OCI-LY7 (cell line): ENCODE measurements at regions not wholly inside any gene's neighbourhood (a gene's known extent, or its start where the extent isn't known, plus 50 kb on each side); places are given as distances from the start of the nearest gene placed in this dataset.

Source experiments
- BruUV-seq: library from RNA; stranded (reverse); fragments of 400-500 nt; replicated peaks from 2 replicates; lab custom pipeline; 2021; lab: Mats Ljungman, UMichigan
- CTCF ChIA-PET: fragments of 300-600 bp; sonication (Branson Sonifier 250); formaldehyde crosslinking; loops from one replicate; lab custom pipeline; 2022; ENCODE audit warnings: antibody characterized with exemption; ENCODE audit not compliant: unreplicated experiment; lab: Charles Lee
- POLR2A ChIA-PET: fragments of 300-600 bp; sonication (Branson Sonifier 250); formaldehyde crosslinking; loops from one replicate; lab custom pipeline; 2022; ENCODE audit warnings: antibody characterized with exemption; lab: Charles Lee
- DNase-seq: peaks from one replicate; pipeline ENCODE4 v3.0.0-alpha.2; 2015; ENCODE audit warnings: low spot score
- H2AFZ ChIP-seq: fragments of 200-600 bp; sonication (generic), shearing (Covaris generic); 2 replicates; pipeline ENCODE4 v1.6.1; 2014; ENCODE audit warnings: mild to moderate bottlenecking, antibody characterized with exemption, low read length, moderate library complexity
- H3K27ac ChIP-seq: fragments of 200-600 bp; sonication (generic); 2 replicates; pipeline ENCODE4 v1.5.1; 2014; ENCODE audit warnings: mixed run types, low read depth, mild to moderate bottlenecking, moderate library complexity, low read length, inconsistent platforms; ENCODE audit not compliant: poor library complexity, severe bottlenecking
- H3K36me3 ChIP-seq: fragments of 200-600 bp; sonication (generic); 2 replicates; pipeline ENCODE4 v1.6.1; 2014; ENCODE audit warnings: mild to moderate bottlenecking, antibody characterized with exemption, low read length, moderate library complexity, mixed read lengths; ENCODE audit not compliant: insufficient read depth
- H3K4me1 ChIP-seq: fragments of 200-600 bp; sonication (generic); 2 replicates; pipeline ENCODE4 v1.5.1; 2014; ENCODE audit warnings: mild to moderate bottlenecking, low read length; ENCODE audit not compliant: insufficient read depth, poor library complexity, severe bottlenecking
- H3K4me2 ChIP-seq: fragments of 200-600 bp; sonication (generic); 2 replicates; pipeline ENCODE4 v1.6.1; 2014; ENCODE audit warnings: mild to moderate bottlenecking, low read length
- H3K4me3 ChIP-seq: fragments of 200-600 bp; sonication (generic); 2 replicates; pipeline ENCODE4 v1.5.1; 2014; ENCODE audit warnings: mild to moderate bottlenecking, low read depth, low read length; ENCODE audit not compliant: poor library complexity, severe bottlenecking
- H3K79me2 ChIP-seq: fragments of 200-600 bp; sonication (generic); 2 replicates; pipeline ENCODE4 v1.6.1; 2016; ENCODE audit warnings: low read depth, mild to moderate bottlenecking, low read length, moderate library complexity, mixed read lengths; ENCODE audit not compliant: insufficient read depth
- H3K9me2 ChIP-seq: fragments of 200-600 bp; sonication (generic); 2 replicates; pipeline ENCODE4 v1.6.1; 2016; ENCODE audit warnings: mild to moderate bottlenecking, low read length, mixed read lengths; ENCODE audit not compliant: insufficient read depth
- H3K9me3 ChIP-seq: fragments of 200-600 bp; sonication (generic); 2 replicates; pipeline ENCODE4 v1.6.1; 2014; ENCODE audit warnings: mild to moderate bottlenecking, mixed run types, low read length, mixed read lengths
- H4K20me1 ChIP-seq: fragments of 200-600 bp; sonication (generic); 2 replicates; pipeline ENCODE4 v1.6.1; 2014; ENCODE audit warnings: mild to moderate bottlenecking, antibody characterized with exemption, low read length, moderate library complexity, mixed read lengths; ENCODE audit not compliant: insufficient read depth
- CTCF ChIP-seq: fragments of 200-600 bp; sonication (generic); conservative IDR thresholded peaks from 2 replicates; pipeline ENCODE4 v1.5.1; 2014; ENCODE audit warnings: mild to moderate bottlenecking, antibody characterized with exemption, low read length, moderate library complexity, mixed read lengths
- EZH2phosphoT487 ChIP-seq: fragments of 200-600 bp; sonication (generic); IDR thresholded peaks from 2 replicates; pipeline ENCODE4 v1.6.1; 2018; ENCODE audit warnings: low read depth, borderline replicate concordance, mild to moderate bottlenecking, mixed run types, antibody characterized with exemption, low read length, moderate library complexity, mixed read lengths
- intact Hi-C: fragments of 100-400 bp; cut with micrococcal nuclease; formaldehyde crosslinking; loops from one replicate; pipeline ENCODE4 v1.10.0; 2022; ENCODE audit not compliant: unreplicated experiment

DNA sequence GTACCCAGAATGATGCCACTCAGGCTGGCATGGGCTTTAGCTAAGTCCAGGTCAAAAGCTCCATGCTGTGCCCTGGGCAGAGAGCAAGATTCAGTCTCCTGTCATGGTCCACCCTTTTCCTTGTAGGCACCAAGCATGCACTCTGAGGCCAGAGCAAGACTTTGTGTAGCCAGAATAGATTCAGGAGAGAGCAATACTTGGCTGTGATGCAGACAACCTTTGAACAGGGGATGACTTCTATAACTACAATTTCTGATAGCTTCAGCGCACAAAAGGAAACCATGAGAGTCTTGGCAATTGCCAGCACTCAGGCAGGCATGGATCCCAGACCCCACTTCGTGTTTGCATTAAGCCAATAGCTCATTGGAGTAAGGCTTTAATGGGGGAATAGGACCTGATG, 510.6 kb downstream of the RAB28 start:
- no peaks in the 10 kb centered on the region for H3K4me1 ChIP-seq
- no peak overlapping the region for H3K4me2 ChIP-seq
- H3K79me2 ChIP-seq: no peaks in the 10 kb centered on the region
- no peaks in the 10 kb centered on the region for H3K9me2 ChIP-seq
- DNase-seq: no peak
- H3K4me3 ChIP-seq: no peak overlapping the region
- no peaks in the 10 kb centered on the region for H3K36me3 ChIP-seq
- POLR2A ChIA-PET: no interaction called here
- H3K9me3 ChIP-seq: no peaks in the 10 kb centered on the region
- BruUV-seq: no TSS peak
- H3K27ac ChIP-seq: no peak overlapping the region
- intact Hi-C loops: no loop called here
- CTCF ChIA-PET: no interaction called here
- no peak overlapping the region for H2AFZ ChIP-seq
- no peak for TF ChIP-seq EZH2phosphoT487
- no peak for TF ChIP-seq CTCF
- H4K20me1 ChIP-seq: no peaks in the 10 kb centered on the region

GRCh38 chr4:12968345-12968744, 515.8 kb downstream of the RAB28 start:
- ChIA-PET POLR2A (interaction anchor here (0.6 to 0.7 kb wide), 2 partner anchors 1538 to 1553 kb away, joined by 3 to 4 read pairs; no protein-coding TSS in a partner anchor), CTCF (no interaction called here)
- no peaks in the 10 kb centered on the region for H4K20me1 ChIP-seq
- BruUV-seq: no TSS peak
- no peaks in the 10 kb centered on the region for H3K36me3 ChIP-seq
- H3K27ac ChIP-seq: no peak overlapping the region
- intact Hi-C loops: no loop called here
- TF ChIP-seq EZH2phosphoT487 (no peak), CTCF (no peak)
- H3K4me1 ChIP-seq: no peaks in the 10 kb centered on the region
- H2AFZ ChIP-seq: no peak overlapping the region
- DNase-seq: no peak
- H3K4me2 ChIP-seq: no peak overlapping the region
- H3K79me2 ChIP-seq: no peaks in the 10 kb centered on the region
- no peaks in the 10 kb centered on the region for H3K9me2 ChIP-seq
- H3K9me3 ChIP-seq: no peaks in the 10 kb centered on the region
- H3K4me3 ChIP-seq: no peak overlapping the region

DNA sequence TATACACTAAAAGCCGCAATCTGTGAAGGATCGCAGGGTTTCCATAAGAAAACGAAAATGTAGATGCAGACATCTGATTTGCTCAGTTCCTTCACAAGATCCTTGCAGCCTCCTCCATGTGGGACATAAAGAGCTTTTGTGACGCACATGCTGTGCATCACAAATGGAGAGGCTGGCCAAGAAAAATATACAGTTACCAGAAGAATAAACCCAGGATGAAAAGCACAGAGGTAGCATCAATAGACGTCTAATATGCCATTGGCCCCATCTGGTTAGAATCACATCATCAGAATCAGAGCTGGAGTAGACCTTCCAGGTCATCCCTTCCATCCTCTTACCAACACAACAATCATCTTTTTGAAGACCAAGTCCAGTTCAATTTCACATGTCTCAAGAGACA, 517.4 kb downstream of the RAB28 start:
- Histone ChIP-seq H3K9me2 (no peaks in the 10 kb centered on the region), H3K27ac (no peak overlapping the region), H3K36me3 (no peaks in the 10 kb centered on the region), H2AFZ (no peak overlapping the region), H3K9me3 (no peaks in the 10 kb centered on the region), H3K4me3 (no peak overlapping the region), H3K4me2 (no peak overlapping the region), H3K79me2 (no peaks in the 10 kb centered on the region), H4K20me1 (no peaks in the 10 kb centered on the region), H3K4me1 (no peaks in the 10 kb centered on the region)
- POLR2A ChIA-PET: interaction anchor here (0.7 to 0.9 kb wide), 4 partner anchors 11 to 333 kb away, joined by 4 to 6 read pairs (median 4); no protein-coding TSS in a partner anchor
- CTCF ChIA-PET: no interaction called here
- no TSS peak for BruUV-seq
- DNase-seq: no peak
- no peak for TF ChIP-seq EZH2phosphoT487
- TF ChIP-seq CTCF: no peak
- intact Hi-C loops: no loop called here
